HCT116 (cell line): ENCODE measurements at regions not wholly inside any gene's neighbourhood (a gene's known extent, or its start where the extent isn't known, plus 50 kb on each side); places are given as distances from the start of the nearest gene placed in this dataset.

Source experiments
- ATAC-seq: fragments of 200-7000 bp; cut with Tn5 transposase; 2 replicates; pipeline ENCODE4 v1.9.1; 2020; ENCODE audit warnings: mild to moderate bottlenecking, moderate library complexity
- BruUV-seq: library from RNA; stranded (reverse); fragments of 400-500 nt; replicated peaks from 2 replicates; lab custom pipeline; 2021; lab: Mats Ljungman, UMichigan
- CTCF ChIA-PET: fragments of 300-600 bp; sonication (Branson Sonifier 250); formaldehyde crosslinking; loops from one replicate; lab custom pipeline; 2021; ENCODE audit warnings: antibody characterized with exemption; lab: Charles Lee
- POLR2A ChIA-PET: fragments of 300-600, 350-600 bp; sonication (Branson Sonifier 250); formaldehyde crosslinking; loops from one replicate; lab custom pipeline; 2021; ENCODE audit warnings: antibody characterized with exemption; lab: Charles Lee
- RAD21 ChIA-PET, 2 experiments: fragments of 300-600 bp; sonication (Branson Sonifier 250); formaldehyde crosslinking; loops; one replicate each; lab custom pipeline; 2023; ENCODE audit warnings: low total read pairs in 2 of 2; ENCODE audit not compliant: uncharacterized antibody in 2 of 2, unreplicated experiment in 2 of 2, low non-redundant PET in 1 of 2; lab: Charles Lee
- DNase-seq: peaks from one replicate; pipeline ENCODE4 v3.0.0-alpha.2; 2010; ENCODE audit warnings: low read depth, low spot score
- H2AFZ ChIP-seq: fragments of 200-600 bp; shearing (Covaris generic), sonication (generic); 2 replicates; pipeline ENCODE4 v1.6.1; 2017; ENCODE audit warnings: low read depth, mixed run types, mixed read lengths, antibody characterized with exemption, low read length; ENCODE audit not compliant: poor library complexity, severe bottlenecking
- H3K27ac ChIP-seq: 2 replicates; pipeline ENCODE4 v1.5.1; 2012; ENCODE audit warnings: low read depth, low read length
- H3K27me3 ChIP-seq: fragments of 200-600 bp; sonication (generic); 2 replicates; pipeline ENCODE4 v1.6.1; 2016; ENCODE audit warnings: mixed run types, low read length, mixed read lengths; ENCODE audit not compliant: insufficient read depth
- H3K36me3 ChIP-seq, 2 experiments: fragments of 200-500 bp in 1 of 2; fragments of 200-600 bp in 1 of 2; sonication (Bioruptor generic) in 1 of 2; sonication (generic) in 1 of 2; 2 replicates each; pipeline versions ENCODE4 v1.5.1 to v1.6.1; 2014 to 2016; ENCODE audit warnings: low read length in 2 of 2, inconsistent platforms in 1 of 2, mixed read lengths in 1 of 2, mixed run types in 1 of 2; ENCODE audit not compliant: insufficient read depth in 2 of 2, control insufficient read depth in 1 of 2
- H3K4me1 ChIP-seq, 2 experiments: fragments of 200-600 bp in 1 of 2; sonication (generic) in 1 of 2; 2 replicates each; pipeline versions ENCODE4 v1.5.1 to v1.6.1; 2012 to 2017; ENCODE audit warnings: low read length in 2 of 2, inconsistent platforms in 1 of 2, mild to moderate bottlenecking in 1 of 2, mixed read lengths in 1 of 2, mixed run types in 1 of 2, moderate library complexity in 1 of 2; ENCODE audit not compliant: insufficient read depth in 2 of 2, control insufficient read depth in 1 of 2
- H3K4me2 ChIP-seq: fragments of 200-600 bp; sonication (generic); 2 replicates; pipeline ENCODE4 v1.6.1; 2017; ENCODE audit warnings: mixed run types, low read length, mixed read lengths
- H3K4me3 ChIP-seq, 2 experiments: fragments of 200-600 bp in 1 of 2; sonication (generic) in 1 of 2; replicated peaks in 1 of 2; 2 replicates each; pipeline ENCODE4 v1.5.1; 2011 to 2016; ENCODE audit warnings: low read length in 2 of 2, control low read depth in 1 of 2, low read depth in 1 of 2, mild to moderate bottlenecking in 1 of 2, mixed read lengths in 1 of 2, mixed run types in 1 of 2
- H3K79me2 ChIP-seq: fragments of 200-600 bp; sonication (generic); 2 replicates; pipeline ENCODE4 v1.6.1; 2017; ENCODE audit warnings: mild to moderate bottlenecking, mixed run types, low read length, moderate library complexity, mixed read lengths; ENCODE audit not compliant: insufficient read depth
- H3K9ac ChIP-seq: fragments of 200-600 bp; sonication (generic); 2 replicates; pipeline ENCODE4 v1.6.1; 2016; ENCODE audit warnings: low read length, mixed read lengths
- H3K9me2 ChIP-seq: fragments of 200-600 bp; sonication (generic), shearing (Covaris generic); 2 replicates; pipeline ENCODE4 v1.6.1; 2017; ENCODE audit warnings: mixed run types, mild to moderate bottlenecking, moderate library complexity; ENCODE audit not compliant: insufficient read depth
- H3K9me3 ChIP-seq, 2 experiments: fragments of 200-500 bp in 1 of 2; fragments of 200-600 bp in 1 of 2; sonication (Bioruptor generic) in 1 of 2; sonication (generic) in 1 of 2; 2 replicates each; pipeline ENCODE4 v1.6.1; 2014 to 2017; ENCODE audit warnings: low read length in 2 of 2, mixed read lengths in 2 of 2, inconsistent platforms in 1 of 2, low read depth in 1 of 2, mild to moderate bottlenecking in 1 of 2, mixed run types in 1 of 2, moderate library complexity in 1 of 2; ENCODE audit not compliant: control insufficient read depth in 1 of 2, insufficient read depth in 1 of 2
- H4K20me1 ChIP-seq: fragments of 200-600 bp; sonication (generic), shearing (Covaris generic); 2 replicates; pipeline ENCODE4 v1.6.1; 2017; ENCODE audit warnings: mixed run types, mild to moderate bottlenecking, moderate library complexity; ENCODE audit not compliant: insufficient read depth
- CBX3 ChIP-seq: IDR thresholded peaks from 2 replicates; pipeline ENCODE4 v1.6.1; 2012; ENCODE audit warnings: low read depth
- CEBPB ChIP-seq: IDR thresholded peaks from 2 replicates; pipeline ENCODE4 v1.6.1; 2012; ENCODE audit warnings: low read depth
- EGR1 ChIP-seq: IDR thresholded peaks from 2 replicates; pipeline ENCODE4 v1.6.1; 2012; ENCODE audit warnings: low read depth
- EZH2phosphoT487 ChIP-seq: fragments of 200-600 bp; IDR thresholded peaks from 2 replicates; pipeline ENCODE4 v1.6.1; 2018; ENCODE audit warnings: antibody characterized with exemption, borderline replicate concordance
- FOSL1 ChIP-seq: IDR thresholded peaks from 2 replicates; pipeline ENCODE4 v1.6.1; 2012; ENCODE audit warnings: low read depth
- MAX ChIP-seq: IDR thresholded peaks from 2 replicates; pipeline ENCODE4 v1.6.1; 2012
- POLR2A ChIP-seq: IDR thresholded peaks from 2 replicates; pipeline ENCODE4 v1.7.0; 2011; ENCODE audit warnings: borderline replicate concordance; ENCODE audit not compliant: insufficient read depth, insufficient read length; ENCODE audit errors: extremely low read depth
- RAD21 ChIP-seq: IDR thresholded peaks from 2 replicates; pipeline ENCODE4 v1.6.1; 2012; ENCODE audit warnings: low read depth, mild to moderate bottlenecking
- SRF ChIP-seq: IDR thresholded peaks from 2 replicates; pipeline ENCODE4 v1.6.1; 2012; ENCODE audit warnings: low read depth
- intact Hi-C: fragments of 100-400 bp; cut with micrococcal nuclease; formaldehyde crosslinking; loops from 2 replicates; pipeline ENCODE4 v1.10.0; 2022
- TF ChIP-seq, protein P1 (sequence below), 3 experiments: fragments of 200-600 bp in 1 of 3; sonication (generic) in 1 of 3; IDR thresholded peaks in 2 of 3; conservative IDR thresholded peaks in 1 of 3; 2 replicates each; pipeline ENCODE4 v1.5.1; 2012 to 2017; ENCODE audit warnings: low read depth in 2 of 3, low read length in 2 of 3, antibody characterized with exemption in 1 of 3, borderline replicate concordance in 1 of 3, control low read depth in 1 of 3, mild to moderate bottlenecking in 1 of 3, mixed read lengths in 1 of 3, mixed run types in 1 of 3, moderate library complexity in 1 of 3; ENCODE audit not compliant: insufficient read depth in 1 of 3
- TF ChIP-seq, protein P2 (sequence below): IDR thresholded peaks from 2 replicates; pipeline ENCODE4 v1.6.1; 2012; ENCODE audit warnings: low read depth

GRCh38 chr13:59119475-59119874, 1044.3 kb downstream of the DIAPH3 start:
- ChIA-PET CTCF (no interaction called here), RAD21 (no interaction called here), POLR2A (no interaction called here)
- H3K9ac ChIP-seq = no peak overlapping the region
- no peak overlapping the region for H3K4me2 ChIP-seq
- TF ChIP-seq, protein P1, sequence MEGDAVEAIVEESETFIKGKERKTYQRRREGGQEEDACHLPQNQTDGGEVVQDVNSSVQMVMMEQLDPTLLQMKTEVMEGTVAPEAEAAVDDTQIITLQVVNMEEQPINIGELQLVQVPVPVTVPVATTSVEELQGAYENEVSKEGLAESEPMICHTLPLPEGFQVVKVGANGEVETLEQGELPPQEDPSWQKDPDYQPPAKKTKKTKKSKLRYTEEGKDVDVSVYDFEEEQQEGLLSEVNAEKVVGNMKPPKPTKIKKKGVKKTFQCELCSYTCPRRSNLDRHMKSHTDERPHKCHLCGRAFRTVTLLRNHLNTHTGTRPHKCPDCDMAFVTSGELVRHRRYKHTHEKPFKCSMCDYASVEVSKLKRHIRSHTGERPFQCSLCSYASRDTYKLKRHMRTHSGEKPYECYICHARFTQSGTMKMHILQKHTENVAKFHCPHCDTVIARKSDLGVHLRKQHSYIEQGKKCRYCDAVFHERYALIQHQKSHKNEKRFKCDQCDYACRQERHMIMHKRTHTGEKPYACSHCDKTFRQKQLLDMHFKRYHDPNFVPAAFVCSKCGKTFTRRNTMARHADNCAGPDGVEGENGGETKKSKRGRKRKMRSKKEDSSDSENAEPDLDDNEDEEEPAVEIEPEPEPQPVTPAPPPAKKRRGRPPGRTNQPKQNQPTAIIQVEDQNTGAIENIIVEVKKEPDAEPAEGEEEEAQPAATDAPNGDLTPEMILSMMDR (IDR thresholded peaks at IDR 0.05 in 2 of 3, conservative IDR thresholded peaks at IDR 0.05 in 1 of 3; ENCODE audit: borderline replicate concordance in 1 of 3, insufficient read depth in 1 of 3, low read depth in 2 of 3, low read length in 2 of 3) = no peak
- DNase-seq = no peak
- no peak overlapping the region for H3K27ac ChIP-seq
- intact Hi-C loops = no loop called here
- peaks cover 0 to 22% of the 10 kb centered on the region in 2 experiments; a peak in 3 of 4 replicates for H3K9me3 ChIP-seq
- no peaks in the 10 kb centered on the region for H3K36me3 ChIP-seq
- no peak overlapping the region for H2AFZ ChIP-seq
- BruUV-seq = no TSS peak
- no peaks in the 10 kb centered on the region for H3K4me1 ChIP-seq
- no peaks in the 10 kb centered on the region for H3K9me2 ChIP-seq
- H3K4me3 ChIP-seq = no peak overlapping the region
- no peak for ATAC-seq
- no peaks in the 10 kb centered on the region for H3K27me3 ChIP-seq
- no peaks in the 10 kb centered on the region for H3K79me2 ChIP-seq
- no peaks in the 10 kb centered on the region for H4K20me1 ChIP-seq

GRCh38 chr13:59120297-59120843, 1043.4 kb downstream of the DIAPH3 start:
- intact Hi-C loops = no loop called here
- H3K4me2 ChIP-seq = no peak overlapping the region
- no peak for ATAC-seq
- POLR2A ChIA-PET = no interaction called here
- TF ChIP-seq CEBPB (no peak), EGR1 (no peak), FOSL1 (no peak), RAD21 (no peak), EZH2phosphoT487 (no peak), SRF (no peak), CBX3 (no peak), MAX (no peak), POLR2A (no peak)
- TF ChIP-seq, protein P2, sequence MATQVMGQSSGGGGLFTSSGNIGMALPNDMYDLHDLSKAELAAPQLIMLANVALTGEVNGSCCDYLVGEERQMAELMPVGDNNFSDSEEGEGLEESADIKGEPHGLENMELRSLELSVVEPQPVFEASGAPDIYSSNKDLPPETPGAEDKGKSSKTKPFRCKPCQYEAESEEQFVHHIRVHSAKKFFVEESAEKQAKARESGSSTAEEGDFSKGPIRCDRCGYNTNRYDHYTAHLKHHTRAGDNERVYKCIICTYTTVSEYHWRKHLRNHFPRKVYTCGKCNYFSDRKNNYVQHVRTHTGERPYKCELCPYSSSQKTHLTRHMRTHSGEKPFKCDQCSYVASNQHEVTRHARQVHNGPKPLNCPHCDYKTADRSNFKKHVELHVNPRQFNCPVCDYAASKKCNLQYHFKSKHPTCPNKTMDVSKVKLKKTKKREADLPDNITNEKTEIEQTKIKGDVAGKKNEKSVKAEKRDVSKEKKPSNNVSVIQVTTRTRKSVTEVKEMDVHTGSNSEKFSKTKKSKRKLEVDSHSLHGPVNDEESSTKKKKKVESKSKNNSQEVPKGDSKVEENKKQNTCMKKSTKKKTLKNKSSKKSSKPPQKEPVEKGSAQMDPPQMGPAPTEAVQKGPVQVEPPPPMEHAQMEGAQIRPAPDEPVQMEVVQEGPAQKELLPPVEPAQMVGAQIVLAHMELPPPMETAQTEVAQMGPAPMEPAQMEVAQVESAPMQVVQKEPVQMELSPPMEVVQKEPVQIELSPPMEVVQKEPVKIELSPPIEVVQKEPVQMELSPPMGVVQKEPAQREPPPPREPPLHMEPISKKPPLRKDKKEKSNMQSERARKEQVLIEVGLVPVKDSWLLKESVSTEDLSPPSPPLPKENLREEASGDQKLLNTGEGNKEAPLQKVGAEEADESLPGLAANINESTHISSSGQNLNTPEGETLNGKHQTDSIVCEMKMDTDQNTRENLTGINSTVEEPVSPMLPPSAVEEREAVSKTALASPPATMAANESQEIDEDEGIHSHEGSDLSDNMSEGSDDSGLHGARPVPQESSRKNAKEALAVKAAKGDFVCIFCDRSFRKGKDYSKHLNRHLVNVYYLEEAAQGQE = no peak
- CTCF ChIA-PET = no interaction called here
- no peaks in the 10 kb centered on the region for H3K79me2 ChIP-seq
- no peak overlapping the region for H3K27ac ChIP-seq
- DNase-seq = no peak
- H3K36me3 ChIP-seq = no peaks in the 10 kb centered on the region
- H2AFZ ChIP-seq = no peak overlapping the region
- BruUV-seq = no TSS peak
- H3K9me3 ChIP-seq = peaks cover 0 to 22% of the 10 kb centered on the region in 2 experiments; a peak in 3 of 4 replicates
- H3K9ac ChIP-seq = no peak overlapping the region
- no peaks in the 10 kb centered on the region for H3K27me3 ChIP-seq
- no peak overlapping the region for H3K4me3 ChIP-seq
- H3K9me2 ChIP-seq = no peaks in the 10 kb centered on the region
- no peaks in the 10 kb centered on the region for H3K4me1 ChIP-seq
- RAD21 ChIA-PET = no interaction called here
- no peaks in the 10 kb centered on the region for H4K20me1 ChIP-seq
